SH-SY5Y (cell line): ENCODE measurements at regions not wholly inside any gene's neighbourhood (a gene's known extent, or its start where the extent isn't known, plus 50 kb on each side); places are given as distances from the start of the nearest gene placed in this dataset.

Experiments used
- GATA2 ChIP-seq: IDR thresholded peaks from 2 replicates; pipeline ENCODE4 v1.6.1; 2011; ENCODE audit warnings: mild to moderate bottlenecking, low read depth, low read length
- GATA3 ChIP-seq: IDR thresholded peaks from 2 replicates; pipeline ENCODE4 v1.6.1; 2011; ENCODE audit warnings: low read depth, mild to moderate bottlenecking, low read length, moderate library complexity

DNA sequence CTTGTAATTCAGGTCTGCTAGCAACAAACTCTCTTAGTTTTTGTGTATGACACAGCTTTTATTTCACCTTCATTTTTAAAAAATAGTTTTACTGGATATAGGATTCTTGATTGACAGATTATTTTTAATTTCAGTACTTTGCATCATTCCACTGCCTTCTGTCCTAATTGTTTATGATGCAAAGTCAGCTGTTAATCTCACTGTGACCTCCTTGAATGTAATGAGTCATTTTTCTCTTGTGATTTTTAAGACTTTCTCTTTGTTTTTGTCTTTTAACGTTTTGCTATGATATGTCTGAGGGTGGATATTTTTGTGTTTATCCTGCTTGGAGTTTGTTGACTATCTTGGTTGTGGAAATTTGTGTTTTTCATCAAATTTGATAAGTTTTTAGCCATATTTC is 126.3 kb upstream of the FBXO33 start:
- TF ChIP-seq GATA2: no peak
- no peak for TF ChIP-seq GATA3
